HepG2 (cell line): ENCODE measurements at regions not wholly inside any gene's neighbourhood (a gene's known extent, or its start where the extent isn't known, plus 50 kb on each side); places are given as distances from the start of the nearest gene placed in this dataset.

Experiments
- ATAC-seq: fragments of 200-7000 bp; cut with Tn5 transposase; 3 replicates; pipeline ENCODE4 v1.9.1; 2020; ENCODE audit warnings: mild to moderate bottlenecking, moderate library complexity
- BruUV-seq: library from RNA; stranded (reverse); fragments of 400-500 nt; replicated peaks from 2 replicates; lab custom pipeline; 2021; lab: Mats Ljungman, UMichigan
- CTCF ChIA-PET: fragments of 300-600 bp; formaldehyde crosslinking; extraction: SDS; loops from one replicate; lab custom pipeline; 2021; ENCODE audit warnings: low total read pairs, inconsistent platforms, low intra/inter-chr PET ratio; lab: Yijun Ruan, JAX
- POLR2A ChIA-PET: fragments of 350-600 bp; sonication (Branson Sonifier 250); formaldehyde crosslinking; loops from one replicate; lab custom pipeline; 2020; ENCODE audit warnings: antibody characterized with exemption, inconsistent platforms; lab: Yijun Ruan, JAX
- DNase-seq: peaks from one replicate; pipeline ENCODE4 v3.0.0-alpha.2; 2015; ENCODE audit warnings: low spot score
- FAIRE-seq: peaks from 3 replicates; lab custom pipeline; 2011; peaks lifted over from hg19 to GRCh38; lab: Jason Lieb, UNC
- H2AFZ ChIP-seq: one replicate; pipeline ENCODE4 v1.6.1; 2011; ENCODE audit warnings: low read length, inconsistent platforms
- H3K27ac ChIP-seq: fragments of 300-600 bp; 3 replicates; pipeline ENCODE4 v1.8.0; 2011; ENCODE audit warnings: mixed run types, mild to moderate bottlenecking, mixed read lengths, low read length, inconsistent platforms; ENCODE audit not compliant: insufficient read depth; ENCODE audit errors: extremely low read length
- H3K27me3 ChIP-seq, 2 experiments: fragments of 200-600 bp in 1 of 2; 2 replicates in 1 of 2; 3 replicates in 1 of 2; pipeline versions ENCODE4 v1.6.0 to v1.8.0; 2011; ENCODE audit warnings: low read length in 2 of 2, mild to moderate bottlenecking in 2 of 2, moderate library complexity in 2 of 2, inconsistent platforms in 1 of 2; ENCODE audit not compliant: insufficient read depth in 2 of 2, control insufficient read depth in 1 of 2
- H3K36me3 ChIP-seq, 2 experiments: fragments of 200-600 bp in 1 of 2; replicated peaks in 1 of 2; 2 replicates in 1 of 2; 3 replicates in 1 of 2; pipeline versions ENCODE4 v1.5.1 to v1.8.0; 2011; ENCODE audit warnings: low read length in 2 of 2, inconsistent platforms in 1 of 2; ENCODE audit not compliant: insufficient read depth in 2 of 2, control insufficient read depth in 1 of 2
- H3K4me1 ChIP-seq: 2 replicates; pipeline ENCODE4 v1.5.1; 2012; ENCODE audit warnings: low read length, inconsistent platforms; ENCODE audit not compliant: insufficient read depth
- H3K4me2 ChIP-seq: 2 replicates; pipeline ENCODE4 v1.6.0; 2011; ENCODE audit warnings: low read depth, low read length, inconsistent platforms
- H3K4me3 ChIP-seq, 3 experiments: fragments of 200-600 bp in 1 of 3; sonication (generic), shearing (Covaris generic) in 1 of 3; replicated peaks in 1 of 3; 2 replicates each; pipeline ENCODE4 v1.5.1; 2011 to 2016; ENCODE audit warnings: low read length in 3 of 3, inconsistent platforms in 2 of 3, low read depth in 2 of 3, mild to moderate bottlenecking in 2 of 3, control low read depth in 1 of 3, mixed read lengths in 1 of 3; ENCODE audit not compliant: insufficient read depth in 1 of 3
- H3K79me2 ChIP-seq: one replicate; pipeline ENCODE4 v1.6.1; 2011; ENCODE audit warnings: low read length, inconsistent platforms; ENCODE audit not compliant: insufficient read depth
- H3K9ac ChIP-seq: 2 replicates; pipeline ENCODE4 v1.6.0; 2011; ENCODE audit warnings: mild to moderate bottlenecking, low read depth, low read length, inconsistent platforms; ENCODE audit not compliant: insufficient read depth
- H3K9me3 ChIP-seq: 2 replicates; pipeline ENCODE4 v1.5.1; 2012; ENCODE audit warnings: mild to moderate bottlenecking, low read length
- H4K20me1 ChIP-seq: 2 replicates; pipeline ENCODE4 v1.6.0; 2011; ENCODE audit warnings: inconsistent platforms, mild to moderate bottlenecking, low read length, moderate library complexity; ENCODE audit not compliant: insufficient read depth
- CEBPB ChIP-seq: IDR thresholded peaks from 2 replicates; pipeline ENCODE4 v1.6.1; 2011; ENCODE audit warnings: low read depth, low read length, improper control_type of control experiment, borderline replicate concordance
- CHD2 ChIP-seq: IDR thresholded peaks from 2 replicates; pipeline ENCODE4 v1.6.1; 2011; ENCODE audit warnings: low read depth, low read length, improper control_type of control experiment
- DBP ChIP-seq: sonication (generic); formaldehyde crosslinking; IDR thresholded peaks from 2 replicates; pipeline ENCODE4 v1.4.0; 2020; ENCODE audit warnings: missing genetic modification reagents; ENCODE audit errors: not compliant biosample characterization
- SP5 ChIP-seq: IDR thresholded peaks from 2 replicates; pipeline ENCODE4 v1.6.1; 2016; ENCODE audit warnings: low read depth, borderline replicate concordance
- ZMYM2 ChIP-seq: sonication (generic); formaldehyde crosslinking; IDR thresholded peaks from 2 replicates; pipeline ENCODE4 v1.8.0; 2022; ENCODE audit warnings: mild to moderate bottlenecking, missing genetic modification reagents
- ZNF510 ChIP-seq: sonication (generic); formaldehyde crosslinking; IDR thresholded peaks from 2 replicates; pipeline ENCODE4 v1.4.0; 2020; ENCODE audit warnings: low read depth, mild to moderate bottlenecking, missing genetic modification reagents
- ZNF577 ChIP-seq: sonication (generic); formaldehyde crosslinking; IDR thresholded peaks from 2 replicates; pipeline ENCODE4 v1.4.0; 2020; ENCODE audit warnings: mild to moderate bottlenecking, low read depth, missing genetic modification reagents, borderline replicate concordance
- WGBS: methylation state at CpG from one replicate; pipeline ENCODE4 v1.1.6; 2017; ENCODE audit warnings: low lambda C conversion rate; 5-methylcytosine and 5-hydroxymethylcytosine counted together
- in situ Hi-C: cut with HindIII; loops from 2 replicates; pipeline ENCODE4 v1.10.0; 2017; ENCODE audit warnings: low pct_unique_long_range_greater_than_20kb; ENCODE audit not compliant: extremely low pct_ligation_motif_present
- intact Hi-C: fragments of 100-400 bp; cut with micrococcal nuclease; formaldehyde crosslinking; loops from one replicate; pipeline ENCODE4 v1.10.0; 2022; ENCODE audit not compliant: unreplicated experiment
- TF ChIP-seq, protein P1 (sequence below): sonication (generic); formaldehyde crosslinking; IDR thresholded peaks from 2 replicates; pipeline ENCODE4 v1.5.1; 2020; ENCODE audit warnings: missing genetic modification reagents, mild to moderate bottlenecking, borderline replicate concordance
- TF ChIP-seq, protein P2 (sequence below): sonication (generic); formaldehyde crosslinking; IDR thresholded peaks from 2 replicates; pipeline ENCODE4 v1.5.0; 2020; ENCODE audit warnings: mild to moderate bottlenecking, missing genetic modification reagents, moderate library complexity

DNA sequence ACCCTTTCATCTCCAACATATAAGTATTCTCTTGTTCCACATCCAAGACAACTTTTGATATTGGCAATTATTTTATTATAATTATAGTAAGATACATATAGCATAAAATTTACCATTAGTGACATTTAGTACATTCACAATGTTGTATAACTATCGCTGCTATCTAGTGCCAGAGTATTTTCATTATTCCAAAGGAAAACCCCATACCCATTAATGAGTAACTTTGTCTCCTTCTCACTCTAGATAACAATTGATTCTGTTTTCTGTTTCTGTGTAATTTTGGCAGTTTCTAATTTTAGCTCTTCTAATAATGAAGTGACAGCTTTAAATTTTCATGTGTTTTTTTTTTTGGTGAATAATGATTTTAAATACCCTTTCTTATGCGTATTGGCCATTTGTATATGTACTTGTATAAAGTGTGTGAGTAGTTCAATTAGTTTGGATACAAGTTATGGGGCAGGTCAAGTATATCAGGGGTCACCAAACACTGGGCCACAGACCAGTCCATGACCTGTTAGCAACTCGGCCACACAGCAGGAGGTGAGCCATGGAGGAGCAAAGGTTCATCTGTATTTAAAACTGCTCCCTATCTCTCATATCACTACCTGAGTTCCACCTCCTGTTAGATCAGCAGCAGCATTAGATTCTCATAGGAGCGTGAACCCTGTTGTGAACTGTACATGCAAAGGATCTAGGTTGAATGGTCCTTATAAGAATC is 97.2 kb upstream of the SYT1 start (continued):
- TF ChIP-seq DBP: no peak
- TF ChIP-seq, protein P1, sequence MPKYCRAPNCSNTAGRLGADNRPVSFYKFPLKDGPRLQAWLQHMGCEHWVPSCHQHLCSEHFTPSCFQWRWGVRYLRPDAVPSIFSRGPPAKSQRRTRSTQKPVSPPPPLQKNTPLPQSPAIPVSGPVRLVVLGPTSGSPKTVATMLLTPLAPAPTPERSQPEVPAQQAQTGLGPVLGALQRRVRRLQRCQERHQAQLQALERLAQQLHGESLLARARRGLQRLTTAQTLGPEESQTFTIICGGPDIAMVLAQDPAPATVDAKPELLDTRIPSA (CRISPR knock-in tag): no peak
- TF ChIP-seq ZMYM2 (CRISPR knock-in tag): no peak
- no peak for TF ChIP-seq SP5 (CRISPR knock-in tag)
- TF ChIP-seq CHD2: no peak
- TF ChIP-seq ZNF510 (CRISPR knock-in tag): no peak

- H4K20me1 ChIP-seq: no peaks in the 10 kb centered on the region
- ChIA-PET CTCF (no interaction called here), POLR2A (no interaction called here)
- TF ChIP-seq ZNF577 (CRISPR knock-in tag) (no peak), CEBPB (peak; percentile 36; the same call in 1 of the 2 replicates)
- TF ChIP-seq, protein P2, sequence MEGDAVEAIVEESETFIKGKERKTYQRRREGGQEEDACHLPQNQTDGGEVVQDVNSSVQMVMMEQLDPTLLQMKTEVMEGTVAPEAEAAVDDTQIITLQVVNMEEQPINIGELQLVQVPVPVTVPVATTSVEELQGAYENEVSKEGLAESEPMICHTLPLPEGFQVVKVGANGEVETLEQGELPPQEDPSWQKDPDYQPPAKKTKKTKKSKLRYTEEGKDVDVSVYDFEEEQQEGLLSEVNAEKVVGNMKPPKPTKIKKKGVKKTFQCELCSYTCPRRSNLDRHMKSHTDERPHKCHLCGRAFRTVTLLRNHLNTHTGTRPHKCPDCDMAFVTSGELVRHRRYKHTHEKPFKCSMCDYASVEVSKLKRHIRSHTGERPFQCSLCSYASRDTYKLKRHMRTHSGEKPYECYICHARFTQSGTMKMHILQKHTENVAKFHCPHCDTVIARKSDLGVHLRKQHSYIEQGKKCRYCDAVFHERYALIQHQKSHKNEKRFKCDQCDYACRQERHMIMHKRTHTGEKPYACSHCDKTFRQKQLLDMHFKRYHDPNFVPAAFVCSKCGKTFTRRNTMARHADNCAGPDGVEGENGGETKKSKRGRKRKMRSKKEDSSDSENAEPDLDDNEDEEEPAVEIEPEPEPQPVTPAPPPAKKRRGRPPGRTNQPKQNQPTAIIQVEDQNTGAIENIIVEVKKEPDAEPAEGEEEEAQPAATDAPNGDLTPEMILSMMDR: no peak
- intact Hi-C loops: no loop called here
- no peak overlapping the region for H3K9ac ChIP-seq
- no peaks in the 10 kb centered on the region for H3K27me3 ChIP-seq
- BruUV-seq: no TSS peak
- DNase-seq (no peak), ATAC-seq (no peak), FAIRE-seq (no peak)
- no peaks in the 10 kb centered on the region for H3K36me3 ChIP-seq
- in situ Hi-C loops: no loop called here
- 19% methylated on average over 2 of the region's 2 CpGs for WGBS
- H2AFZ ChIP-seq: no peak overlapping the region
- H3K79me2 ChIP-seq: no peaks in the 10 kb centered on the region
- H3K4me2 ChIP-seq: no peak overlapping the region
- no peaks in the 10 kb centered on the region for H3K9me3 ChIP-seq
- H3K4me3 ChIP-seq: no peak overlapping the region
- H3K27ac ChIP-seq: no peak overlapping the region
- no peaks in the 10 kb centered on the region for H3K4me1 ChIP-seq
These were observed 86.2 kb upstream of the SYT1 start for GRCh38 chr12:78778339-78778738.
